Liver (tissue), 8 donors: ENCODE measurements at regions not wholly inside any gene's neighbourhood (a gene's known extent, or its start where the extent isn't known, plus 50 kb on each side); places are given as distances from the start of the nearest gene placed in this dataset.
"Not testable (repeated sequence)": the region's sequence is repeated elsewhere in the genome, so short reads cannot be mapped to it uniquely, and the experiment has no call there.

Source experiments
- DNase-seq: peaks from one replicate; pipeline ENCODE4 v3.0.0-alpha.2; 2017; ENCODE audit warnings: low spot score
- H3K27ac ChIP-seq, 2 donors: one replicate each; pipeline ENCODE4 v1.7.0; 2013; ENCODE audit warnings: inconsistent platforms in 2 of 2, low read length in 2 of 2, control low read depth in 1 of 2, low read depth in 1 of 2, mild to moderate bottlenecking in 1 of 2
- H3K27me3 ChIP-seq, 4 donors: one replicate each; pipeline versions ENCODE4 v1.6.1 to v1.7.0; 2013; ENCODE audit warnings: low read length in 3 of 4, inconsistent platforms in 1 of 4, mild to moderate bottlenecking in 1 of 4, moderate library complexity in 1 of 4; ENCODE audit not compliant: control insufficient read depth in 4 of 4, insufficient read depth in 4 of 4
- H3K36me3 ChIP-seq, 4 donors: one replicate each; pipeline versions ENCODE4 v1.6.1 to v1.7.0; 2013; ENCODE audit warnings: low read length in 3 of 4, mild to moderate bottlenecking in 3 of 4, low read depth in 1 of 4, moderate library complexity in 1 of 4; ENCODE audit not compliant: control insufficient read depth in 4 of 4, insufficient read depth in 3 of 4
- H3K4me1 ChIP-seq, 4 donors: one replicate each; pipeline versions ENCODE4 v1.6.1 to v1.7.0; 2013; ENCODE audit warnings: low read length in 3 of 4, mild to moderate bottlenecking in 3 of 4, moderate library complexity in 1 of 4; ENCODE audit not compliant: control insufficient read depth in 4 of 4, insufficient read depth in 4 of 4
- H3K4me3 ChIP-seq, 3 donors: one replicate each; pipeline versions ENCODE4 v1.6.1 to v1.7.0; 2013; ENCODE audit warnings: low read length in 3 of 3, control low read depth in 1 of 3, low read depth in 1 of 3, mild to moderate bottlenecking in 1 of 3
- H3K9ac ChIP-seq, 2 donors: one replicate each; pipeline ENCODE4 v1.7.0; 2013; ENCODE audit warnings: low read length in 2 of 2, mild to moderate bottlenecking in 2 of 2, moderate library complexity in 2 of 2, control low read depth in 1 of 2, low read depth in 1 of 2
- H3K9me3 ChIP-seq, 4 donors: one replicate each; pipeline versions ENCODE4 v1.6.1 to v1.7.0; 2013; ENCODE audit warnings: low read length in 3 of 4; ENCODE audit not compliant: control insufficient read depth in 4 of 4
- ATF3 ChIP-seq: IDR thresholded peaks from 2 replicates; pipeline ENCODE4 v1.6.1; 2016; ENCODE audit warnings: antibody characterized with exemption
- EGR1 ChIP-seq, 2 donors: IDR thresholded peaks; 2 replicates each; pipeline ENCODE4 v1.6.1; 2016 to 2018; ENCODE audit warnings: antibody characterized with exemption in 2 of 2, low read depth in 2 of 2
- FOXA1 ChIP-seq: IDR thresholded peaks from 2 replicates; pipeline ENCODE4 v1.6.1; 2016; ENCODE audit warnings: antibody characterized with exemption
- FOXA2 ChIP-seq: IDR thresholded peaks from 2 replicates; pipeline ENCODE4 v1.6.1; 2016; ENCODE audit warnings: antibody characterized with exemption
- GABPA ChIP-seq, 2 donors: IDR thresholded peaks in 1 of 2; conservative IDR thresholded peaks in 1 of 2; 2 replicates each; pipeline ENCODE4 v1.6.1; 2016; ENCODE audit warnings: antibody characterized with exemption in 2 of 2, mild to moderate bottlenecking in 1 of 2, moderate library complexity in 1 of 2
- HNF4A ChIP-seq, 2 donors: conservative IDR thresholded peaks; 2 replicates each; pipeline ENCODE4 v1.6.1; 2016; ENCODE audit warnings: antibody characterized with exemption in 2 of 2, mild to moderate bottlenecking in 2 of 2
- JUND ChIP-seq, 2 donors: IDR thresholded peaks; 2 replicates each; pipeline ENCODE4 v1.6.1; 2016; ENCODE audit warnings: antibody characterized with exemption in 2 of 2
- NR2F2 ChIP-seq: IDR thresholded peaks from 2 replicates; pipeline ENCODE4 v1.6.1; 2016; ENCODE audit warnings: antibody characterized with exemption
- RAD21 ChIP-seq, 2 donors: IDR thresholded peaks; 2 replicates each; pipeline ENCODE4 v1.6.1; 2016; ENCODE audit warnings: antibody characterized with exemption in 2 of 2, mild to moderate bottlenecking in 2 of 2
- SP1 ChIP-seq: IDR thresholded peaks from 2 replicates; pipeline ENCODE4 v1.6.1; 2018; ENCODE audit warnings: antibody characterized with exemption, mild to moderate bottlenecking
- TAF1 ChIP-seq: conservative IDR thresholded peaks from 2 replicates; pipeline ENCODE4 v1.6.1; 2016; ENCODE audit warnings: antibody characterized with exemption, mild to moderate bottlenecking
- YY1 ChIP-seq: IDR thresholded peaks from 2 replicates; pipeline ENCODE4 v1.6.1; 2016; ENCODE audit warnings: antibody characterized with exemption, mild to moderate bottlenecking
- ZBTB33 ChIP-seq: IDR thresholded peaks from 2 replicates; pipeline ENCODE4 v1.6.1; 2016; ENCODE audit warnings: antibody characterized with exemption
- WGBS: extraction: QIAGEN DNeasy Blood & Tissue Kit; methylation state at CpG from one replicate; pipeline ENCODE4 v1.1.7; 2013; 5-methylcytosine and 5-hydroxymethylcytosine counted together
- TF ChIP-seq, protein P1 (sequence below): IDR thresholded peaks from 2 replicates; pipeline ENCODE4 v1.6.1; 2016; ENCODE audit warnings: antibody characterized with exemption
- TF ChIP-seq, protein P2 (sequence below): IDR thresholded peaks from 2 replicates; pipeline ENCODE4 v1.6.1; 2016; ENCODE audit warnings: antibody characterized with exemption, mild to moderate bottlenecking
- TF ChIP-seq, protein P3 (sequence below): fragments of 150-350 bp; IDR thresholded peaks from 2 replicates; pipeline ENCODE4 v1.5.1; 2017; ENCODE audit warnings: improper control_type of control experiment, low read depth, low read length; ENCODE audit not compliant: missing input control
- donor health status: healthy.
- donor health status: healthy.
- donor health status: healthy.
- donor health status: healthy.
- donor health status: healthy.

GRCh38 chr18:14952444-14953077 is 204.6 kb downstream of the ANKRD30B start:
- not testable (repeated sequence) for H3K27me3 ChIP-seq, DNase-seq, H3K9me3 ChIP-seq, H3K27ac ChIP-seq, H3K9ac ChIP-seq, H3K36me3 ChIP-seq, H3K4me1 ChIP-seq, H3K4me3 ChIP-seq
- WGBS, result 66% methylated on average over 2 of the region's 2 CpGs

- Histone ChIP-seq H3K27ac (no peak overlapping the region), H3K4me3 (no peak overlapping the region), H3K36me3 (no peaks in the 10 kb centered on the region), H3K4me1 (no peaks in the 10 kb centered on the region), H3K27me3 (no peaks in the 10 kb centered on the region), H3K9me3 (peaks cover 0 to 2% (median 0%) of the 10 kb centered on the region in 4 donors), H3K9ac (no peak overlapping the region)
- no peak for DNase-seq
- TF ChIP-seq ZBTB33 (no peak), HNF4A (conservative IDR thresholded peaks at IDR 0.05) (no peak), EGR1 (IDR thresholded peaks at IDR 0.05; ENCODE audit: low read depth in 2 of 2) (no peak), GABPA (IDR thresholded peaks at IDR 0.05 in 1 of 2, conservative IDR thresholded peaks at IDR 0.05 in 1 of 2) (no peak), FOXA1 (no peak), JUND (IDR thresholded peaks at IDR 0.05) (no peak), FOXA2 (no peak), ATF3 (no peak)
- TF ChIP-seq, protein P1, sequence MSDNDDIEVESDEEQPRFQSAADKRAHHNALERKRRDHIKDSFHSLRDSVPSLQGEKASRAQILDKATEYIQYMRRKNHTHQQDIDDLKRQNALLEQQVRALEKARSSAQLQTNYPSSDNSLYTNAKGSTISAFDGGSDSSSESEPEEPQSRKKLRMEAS, result no peak
- TF ChIP-seq, protein P2, sequence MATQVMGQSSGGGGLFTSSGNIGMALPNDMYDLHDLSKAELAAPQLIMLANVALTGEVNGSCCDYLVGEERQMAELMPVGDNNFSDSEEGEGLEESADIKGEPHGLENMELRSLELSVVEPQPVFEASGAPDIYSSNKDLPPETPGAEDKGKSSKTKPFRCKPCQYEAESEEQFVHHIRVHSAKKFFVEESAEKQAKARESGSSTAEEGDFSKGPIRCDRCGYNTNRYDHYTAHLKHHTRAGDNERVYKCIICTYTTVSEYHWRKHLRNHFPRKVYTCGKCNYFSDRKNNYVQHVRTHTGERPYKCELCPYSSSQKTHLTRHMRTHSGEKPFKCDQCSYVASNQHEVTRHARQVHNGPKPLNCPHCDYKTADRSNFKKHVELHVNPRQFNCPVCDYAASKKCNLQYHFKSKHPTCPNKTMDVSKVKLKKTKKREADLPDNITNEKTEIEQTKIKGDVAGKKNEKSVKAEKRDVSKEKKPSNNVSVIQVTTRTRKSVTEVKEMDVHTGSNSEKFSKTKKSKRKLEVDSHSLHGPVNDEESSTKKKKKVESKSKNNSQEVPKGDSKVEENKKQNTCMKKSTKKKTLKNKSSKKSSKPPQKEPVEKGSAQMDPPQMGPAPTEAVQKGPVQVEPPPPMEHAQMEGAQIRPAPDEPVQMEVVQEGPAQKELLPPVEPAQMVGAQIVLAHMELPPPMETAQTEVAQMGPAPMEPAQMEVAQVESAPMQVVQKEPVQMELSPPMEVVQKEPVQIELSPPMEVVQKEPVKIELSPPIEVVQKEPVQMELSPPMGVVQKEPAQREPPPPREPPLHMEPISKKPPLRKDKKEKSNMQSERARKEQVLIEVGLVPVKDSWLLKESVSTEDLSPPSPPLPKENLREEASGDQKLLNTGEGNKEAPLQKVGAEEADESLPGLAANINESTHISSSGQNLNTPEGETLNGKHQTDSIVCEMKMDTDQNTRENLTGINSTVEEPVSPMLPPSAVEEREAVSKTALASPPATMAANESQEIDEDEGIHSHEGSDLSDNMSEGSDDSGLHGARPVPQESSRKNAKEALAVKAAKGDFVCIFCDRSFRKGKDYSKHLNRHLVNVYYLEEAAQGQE, result no peak
- WGBS, result 62% methylated on average over 3 of the region's 3 CpGs
Measured at GRCh38 chr18:14958701-14959100, 210.7 kb downstream of the ANKRD30B start.

- Histone ChIP-seq H3K27me3 (no peaks in the 10 kb centered on the region), H3K4me1 (no peaks in the 10 kb centered on the region), H3K9me3 (peaks cover 0 to 2% (median 0%) of the 10 kb centered on the region in 4 donors), H3K4me3 (no peak overlapping the region), H3K27ac (no peak overlapping the region), H3K9ac (no peak overlapping the region), H3K36me3 (no peaks in the 10 kb centered on the region)
- no peak for DNase-seq
- 88% methylated on average over 10 of the region's 10 CpGs for WGBS
- TF ChIP-seq, protein P3, sequence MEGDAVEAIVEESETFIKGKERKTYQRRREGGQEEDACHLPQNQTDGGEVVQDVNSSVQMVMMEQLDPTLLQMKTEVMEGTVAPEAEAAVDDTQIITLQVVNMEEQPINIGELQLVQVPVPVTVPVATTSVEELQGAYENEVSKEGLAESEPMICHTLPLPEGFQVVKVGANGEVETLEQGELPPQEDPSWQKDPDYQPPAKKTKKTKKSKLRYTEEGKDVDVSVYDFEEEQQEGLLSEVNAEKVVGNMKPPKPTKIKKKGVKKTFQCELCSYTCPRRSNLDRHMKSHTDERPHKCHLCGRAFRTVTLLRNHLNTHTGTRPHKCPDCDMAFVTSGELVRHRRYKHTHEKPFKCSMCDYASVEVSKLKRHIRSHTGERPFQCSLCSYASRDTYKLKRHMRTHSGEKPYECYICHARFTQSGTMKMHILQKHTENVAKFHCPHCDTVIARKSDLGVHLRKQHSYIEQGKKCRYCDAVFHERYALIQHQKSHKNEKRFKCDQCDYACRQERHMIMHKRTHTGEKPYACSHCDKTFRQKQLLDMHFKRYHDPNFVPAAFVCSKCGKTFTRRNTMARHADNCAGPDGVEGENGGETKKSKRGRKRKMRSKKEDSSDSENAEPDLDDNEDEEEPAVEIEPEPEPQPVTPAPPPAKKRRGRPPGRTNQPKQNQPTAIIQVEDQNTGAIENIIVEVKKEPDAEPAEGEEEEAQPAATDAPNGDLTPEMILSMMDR, result no peak
- TF ChIP-seq TAF1 (no peak), ZBTB33 (no peak), YY1 (no peak), RAD21 (IDR thresholded peaks at IDR 0.05) (no peak), NR2F2 (no peak), ATF3 (no peak), FOXA1 (no peak), SP1 (no peak), EGR1 (IDR thresholded peaks at IDR 0.05; ENCODE audit: low read depth in 2 of 2) (no peak), GABPA (IDR thresholded peaks at IDR 0.05 in 1 of 2, conservative IDR thresholded peaks at IDR 0.05 in 1 of 2) (no peak), JUND (IDR thresholded peaks at IDR 0.05) (no peak)
- TF ChIP-seq, protein P1, result no peak
Measured at GRCh38 chr18:14959550-14959949, 211.6 kb downstream of the ANKRD30B start.
